H1 (cell line): ENCODE measurements at regions not wholly inside any gene's neighbourhood (a gene's known extent, or its start where the extent isn't known, plus 50 kb on each side); places are given as distances from the start of the nearest gene placed in this dataset.

Source experiments
- CTCF ChIA-PET: fragments of 300-600 bp; sonication (Branson Sonifier 250); formaldehyde crosslinking; loops from one replicate; lab custom pipeline; 2021; ENCODE audit not compliant: partially characterized antibody; lab: Charles Lee
- POLR2A ChIA-PET: fragments of 300-600 bp; sonication (Branson Sonifier 250); formaldehyde crosslinking; loops from one replicate; lab custom pipeline; 2021; ENCODE audit warnings: inconsistent platforms; ENCODE audit not compliant: partially characterized antibody; lab: Charles Lee
- DNase-seq, 2 experiments: peaks; one replicate each; pipeline versions ENCODE4 v3.0.0 to v3.0.0-alpha.2; 2010 to 2022; ENCODE audit warnings: low spot score in 2 of 2, low read depth in 1 of 2, mixed read lengths in 1 of 2
- FAIRE-seq: peaks from 2 replicates; lab custom pipeline; 2011; peaks lifted over from hg19 to GRCh38; lab: Jason Lieb, UNC
- H2AFZ ChIP-seq: 2 replicates; pipeline ENCODE4 v1.8.1; 2012; ENCODE audit warnings: low read length, inconsistent platforms
- H2AK5ac ChIP-seq: 2 replicates; pipeline ENCODE4 v1.6.1; 2013; ENCODE audit warnings: low read depth, low read length
- H2BK120ac ChIP-seq: replicated peaks from 2 replicates; pipeline ENCODE3; 2013; ENCODE audit warnings: low read depth, low read length, inconsistent platforms
- H2BK12ac ChIP-seq: 2 replicates; pipeline ENCODE4 v1.6.1; 2013; ENCODE audit warnings: low read depth, low read length
- H2BK15ac ChIP-seq: 2 replicates; pipeline ENCODE4 v1.6.1; 2013; ENCODE audit warnings: low read length
- H2BK20ac ChIP-seq: 2 replicates; pipeline ENCODE4 v1.6.1; 2013; ENCODE audit warnings: low read length
- H2BK5ac ChIP-seq: 2 replicates; pipeline ENCODE4 v1.6.1; 2013; ENCODE audit warnings: low read depth, low read length
- H3K14ac ChIP-seq: 2 replicates; pipeline ENCODE4 v1.6.1; 2013; ENCODE audit warnings: inconsistent platforms; ENCODE audit not compliant: insufficient read length
- H3K18ac ChIP-seq: 2 replicates; pipeline ENCODE4 v1.6.1; 2013; ENCODE audit warnings: low read length; ENCODE audit errors: extremely low read depth
- H3K23ac ChIP-seq: 2 replicates; pipeline ENCODE4 v1.6.1; 2013; ENCODE audit warnings: inconsistent platforms; ENCODE audit not compliant: insufficient read length
- H3K23me2 ChIP-seq: 2 replicates; pipeline ENCODE4 v1.6.1; 2013; ENCODE audit warnings: low read depth, low read length
- H3K27ac ChIP-seq: 2 replicates; pipeline ENCODE4 v1.6.1; 2011; ENCODE audit warnings: low read depth, low read length, inconsistent platforms
- H3K27me3 ChIP-seq, 4 experiments: replicated peaks in 1 of 4; 1 replicate in 1 of 4; 2 replicates in 3 of 4; pipeline versions ENCODE4 v1.6.1 to v1.8.1; 2011 to 2013; ENCODE audit warnings: low read length in 3 of 4, mild to moderate bottlenecking in 3 of 4, inconsistent platforms in 2 of 4, mixed read lengths in 2 of 4, moderate library complexity in 1 of 4; ENCODE audit not compliant: control insufficient read depth in 3 of 4, insufficient read depth in 3 of 4; ENCODE audit errors: extremely low read depth in 1 of 4
- H3K36me3 ChIP-seq, 4 experiments: 2 replicates each; pipeline versions ENCODE4 v1.6.1 to v1.8.1; 2011 to 2013; ENCODE audit warnings: mild to moderate bottlenecking in 4 of 4, low read length in 3 of 4, moderate library complexity in 2 of 4, control low read depth in 1 of 4, inconsistent platforms in 1 of 4; ENCODE audit not compliant: insufficient read depth in 4 of 4, control insufficient read depth in 2 of 4
- H3K4ac ChIP-seq: replicated peaks from 2 replicates; pipeline ENCODE3; 2013; ENCODE audit warnings: low read length, low read depth, mixed read lengths, inconsistent platforms; ENCODE audit not compliant: insufficient read length
- H3K4me1 ChIP-seq, 4 experiments: replicated peaks in 1 of 4; 1 replicate in 1 of 4; 2 replicates in 3 of 4; pipeline versions ENCODE4 v1.6.1 to v1.8.1; 2011 to 2013; ENCODE audit warnings: low read length in 3 of 4, inconsistent platforms in 2 of 4, mixed read lengths in 1 of 4; ENCODE audit not compliant: insufficient read depth in 4 of 4, control insufficient read depth in 3 of 4
- H3K4me2 ChIP-seq, 2 experiments: 2 replicates each; pipeline versions ENCODE4 v1.6.1 to v1.8.1; 2011 to 2013; ENCODE audit warnings: low read depth in 2 of 2, low read length in 2 of 2, control low read depth in 1 of 2, inconsistent platforms in 1 of 2, mild to moderate bottlenecking in 1 of 2; ENCODE audit not compliant: insufficient read depth in 1 of 2
- H3K4me3 ChIP-seq, 4 experiments: fragments of 200-600, 300-600 bp in 1 of 4; sonication (generic), shearing (Covaris generic), sonication (Bioruptor Twin) in 1 of 4; 2 replicates each; pipeline versions ENCODE4 v1.5.1 to v1.8.1; 2011 to 2016; ENCODE audit warnings: low read length in 4 of 4, low read depth in 3 of 4, control low read depth in 2 of 4, inconsistent platforms in 2 of 4, mild to moderate bottlenecking in 2 of 4, mixed read lengths in 1 of 4, moderate library complexity in 1 of 4; ENCODE audit not compliant: insufficient read depth in 2 of 4; ENCODE audit errors: extremely low read depth in 1 of 4
- H3K56ac ChIP-seq: replicated peaks from 2 replicates; pipeline ENCODE3; 2013; ENCODE audit warnings: low read depth, mild to moderate bottlenecking, mixed read lengths, low read length, inconsistent platforms; ENCODE audit not compliant: insufficient read length
- H3K79me1 ChIP-seq: 2 replicates; pipeline ENCODE4 v1.6.1; 2013; ENCODE audit warnings: low read depth, low read length, control low read depth
- H3K79me2 ChIP-seq, 2 experiments: 2 replicates each; pipeline versions ENCODE4 v1.6.1 to v1.8.1; 2012 to 2013; ENCODE audit warnings: low read length in 2 of 2, mild to moderate bottlenecking in 2 of 2, inconsistent platforms in 1 of 2; ENCODE audit not compliant: insufficient read depth in 2 of 2, control insufficient read depth in 1 of 2
- H3K9ac ChIP-seq, 4 experiments: replicated peaks in 1 of 4; 1 replicate in 1 of 4; 2 replicates in 3 of 4; pipeline versions ENCODE4 v1.6.1 to v1.8.1; 2011 to 2013; ENCODE audit warnings: low read depth in 3 of 4, low read length in 3 of 4, control low read depth in 2 of 4, mild to moderate bottlenecking in 2 of 4, moderate library complexity in 2 of 4, inconsistent platforms in 1 of 4; ENCODE audit errors: extremely low read depth in 1 of 4
- H3K9me3 ChIP-seq, 2 experiments: 2 replicates each; pipeline versions ENCODE4 v1.6.1 to v1.8.1; 2012 to 2013; ENCODE audit warnings: mild to moderate bottlenecking in 2 of 2, moderate library complexity in 2 of 2, control low read depth in 1 of 2, inconsistent platforms in 1 of 2, low read depth in 1 of 2, low read length in 1 of 2, mixed read lengths in 1 of 2; ENCODE audit not compliant: insufficient read depth in 2 of 2
- H4K20me1 ChIP-seq, 2 experiments: replicated peaks in 1 of 2; 2 replicates each; pipeline versions ENCODE3 to v1.8.1; 2011 to 2013; ENCODE audit warnings: inconsistent platforms in 2 of 2, low read length in 2 of 2, mild to moderate bottlenecking in 1 of 2; ENCODE audit not compliant: insufficient read depth in 2 of 2, control insufficient read depth in 1 of 2
- H4K5ac ChIP-seq: 2 replicates; pipeline ENCODE4 v1.6.1; 2013; ENCODE audit warnings: low read length, low read depth, mixed read lengths, inconsistent platforms; ENCODE audit not compliant: insufficient read length
- H4K8ac ChIP-seq: 2 replicates; pipeline ENCODE4 v1.8.0; 2013; ENCODE audit warnings: mild to moderate bottlenecking, moderate library complexity, low read length, inconsistent platforms; ENCODE audit not compliant: insufficient read depth; ENCODE audit errors: extremely low read depth
- H4K91ac ChIP-seq: replicated peaks from 2 replicates; pipeline ENCODE3; 2013; ENCODE audit warnings: low read length, mixed read lengths, inconsistent platforms; ENCODE audit not compliant: insufficient read length
- BCL11A ChIP-seq, 2 experiments: IDR thresholded peaks; one replicate each; pipeline ENCODE4 v1.6.1; 2011; ENCODE audit warnings: low read depth in 2 of 2, low read length in 2 of 2, mild to moderate bottlenecking in 2 of 2
- EP300 ChIP-seq, 2 experiments: IDR thresholded peaks; 1 replicate in 1 of 2; 2 replicates in 1 of 2; pipeline ENCODE4 v1.6.1; 2011 to 2012; ENCODE audit warnings: low read depth in 2 of 2, low read length in 2 of 2, mild to moderate bottlenecking in 2 of 2, borderline replicate concordance in 1 of 2, inconsistent platforms in 1 of 2, moderate library complexity in 1 of 2
- MAFK ChIP-seq: IDR thresholded peaks from 2 replicates; pipeline ENCODE4 v1.6.1; 2012; ENCODE audit warnings: low read depth, mild to moderate bottlenecking, improper control_type of control experiment, low read length
- RAD21 ChIP-seq, 2 experiments: IDR thresholded peaks in 1 of 2; conservative IDR thresholded peaks in 1 of 2; 2 replicates each; pipeline ENCODE4 v1.6.1; 2011; ENCODE audit warnings: low read depth in 2 of 2, low read length in 2 of 2, improper control_type of control experiment in 1 of 2, inconsistent platforms in 1 of 2, mild to moderate bottlenecking in 1 of 2, moderate library complexity in 1 of 2
- TAF7 ChIP-seq: optimal IDR thresholded peaks from 2 replicates; pipeline ENCODE3; 2011; ENCODE audit warnings: low read depth, mild to moderate bottlenecking, inconsistent platforms, low read length, moderate library complexity, borderline replicate concordance
- WGBS, 2 experiments: shearing (Covaris generic) in 1 of 2; methylation state at CpG; one replicate each; pipeline versions ENCODE4 v1.1.6 to v1.1.7; 2013 to 2015; ENCODE audit warnings: low lambda C conversion rate in 2 of 2, mixed read lengths in 2 of 2, inconsistent platforms in 1 of 2, low coverage in 1 of 2, missing lambda C conversion rate in 1 of 2; ENCODE audit not compliant: insufficient replicate concordance in 2 of 2, insufficient coverage in 1 of 2, insufficient read length in 1 of 2; ENCODE audit errors: extremely low coverage in 1 of 2, missing lambda C conversion rate in 1 of 2; 5-methylcytosine and 5-hydroxymethylcytosine counted together

GRCh38 chr6:118394106-118394505 lies 154.0 kb upstream of the PLN start:
- no peak overlapping the region for H2BK20ac ChIP-seq
- H2BK15ac ChIP-seq = no peak overlapping the region
- no peaks in the 10 kb centered on the region for H3K9me3 ChIP-seq
- no peak overlapping the region for H2AFZ ChIP-seq
- no peak overlapping the region for H3K27ac ChIP-seq
- H2BK5ac ChIP-seq = no peak overlapping the region
- H3K4me2 ChIP-seq = no peak overlapping the region
- no peak overlapping the region for H2AK5ac ChIP-seq
- no peaks in the 10 kb centered on the region for H3K23me2 ChIP-seq
- H4K8ac ChIP-seq = no peak overlapping the region
- ChIA-PET CTCF (interaction anchor here (1.0 kb wide), 1 partner anchor 11 kb away, joined by 3 read pairs; no protein-coding TSS in a partner anchor), POLR2A (no interaction called here)
- no peaks in the 10 kb centered on the region for H3K36me3 ChIP-seq
- H3K79me2 ChIP-seq = no peaks in the 10 kb centered on the region
- no peak for DNase-seq
- WGBS, 2 experiments = 93% methylated on average over 2 of the region's 2 CpGs; no CpG with 5 or more reads in 1 of the 2 experiments
- no peak overlapping the region for H4K5ac ChIP-seq
- H3K4me3 ChIP-seq = no peak overlapping the region
- no peak overlapping the region for H4K91ac ChIP-seq
- H3K14ac ChIP-seq = no peak overlapping the region
- no peak overlapping the region for H3K9ac ChIP-seq
- H3K79me1 ChIP-seq = no peaks in the 10 kb centered on the region; the same call in 1 of the 2 replicates
- H3K18ac ChIP-seq = no peak overlapping the region
- TF ChIP-seq MAFK = no peak
- no peak for TF ChIP-seq TAF7
- TF ChIP-seq RAD21 (IDR thresholded peaks at IDR 0.05 in 1 of 2, conservative IDR thresholded peaks at IDR 0.05 in 1 of 2; ENCODE audit: low read depth in 2 of 2, low read length in 2 of 2) = no peak
- no peak for TF ChIP-seq EP300 (IDR thresholded peaks at IDR 0.05; ENCODE audit: borderline replicate concordance in 1 of 2, low read depth in 2 of 2, low read length in 2 of 2)
- TF ChIP-seq BCL11A (IDR thresholded peaks at IDR 0.05; ENCODE audit: low read depth in 2 of 2, low read length in 2 of 2) = no peak
- no peak overlapping the region for H3K4ac ChIP-seq
- H3K27me3 ChIP-seq = no peaks in the 10 kb centered on the region
- no peak overlapping the region for H3K56ac ChIP-seq
- no peak overlapping the region for H3K23ac ChIP-seq
- H3K4me1 ChIP-seq = no peaks in the 10 kb centered on the region
- no peak overlapping the region for H2BK12ac ChIP-seq
- no peak for FAIRE-seq
- no peak overlapping the region for H2BK120ac ChIP-seq
- H4K20me1 ChIP-seq = no peaks in the 10 kb centered on the region
